Neuronal stem cell (in vitro differentiated cells): ENCODE measurements at regions not wholly inside any gene's neighbourhood (a gene's known extent, or its start where the extent isn't known, plus 50 kb on each side); places are given as distances from the start of the nearest gene placed in this dataset.

ENCODE experiments used
- DNase-seq: peaks from one replicate; pipeline ENCODE4 v3.0.0-alpha.2; 2013; ENCODE audit warnings: low spot score
- H2AFZ ChIP-seq: one replicate; pipeline ENCODE4 v1.6.1; 2013; ENCODE audit warnings: mild to moderate bottlenecking, low read length, inconsistent platforms
- H2AK5ac ChIP-seq: 2 replicates; pipeline ENCODE4 v1.6.1; 2013; ENCODE audit warnings: low read depth, mild to moderate bottlenecking, inconsistent platforms, low read length, moderate library complexity, mixed read lengths
- H2BK120ac ChIP-seq: 2 replicates; pipeline ENCODE4 v1.6.1; 2013; ENCODE audit warnings: low read depth, mild to moderate bottlenecking, inconsistent platforms, low read length, moderate library complexity, mixed read lengths
- H2BK12ac ChIP-seq: one replicate; pipeline ENCODE4 v1.6.1; 2013; ENCODE audit warnings: low read length, inconsistent platforms
- H2BK15ac ChIP-seq: 2 replicates; pipeline ENCODE4 v1.6.1; 2013; ENCODE audit warnings: mild to moderate bottlenecking, low read length, inconsistent platforms, mixed read lengths
- H2BK5ac ChIP-seq: one replicate; pipeline ENCODE4 v1.6.1; 2013; ENCODE audit warnings: inconsistent platforms, mild to moderate bottlenecking, low read length, moderate library complexity
- H3K14ac ChIP-seq: one replicate; pipeline ENCODE4 v1.6.1; 2013; ENCODE audit warnings: low read length, inconsistent platforms
- H3K18ac ChIP-seq: 2 replicates; pipeline ENCODE4 v1.6.1; 2013; ENCODE audit warnings: low read length, inconsistent platforms
- H3K23ac ChIP-seq: 2 replicates; pipeline ENCODE4 v1.6.1; 2013; ENCODE audit warnings: low read depth, mild to moderate bottlenecking, mixed read lengths, low read length, inconsistent platforms; ENCODE audit not compliant: poor library complexity
- H3K27ac ChIP-seq: replicated peaks from 3 replicates; pipeline ENCODE4 v1.5.1; 2013; ENCODE audit warnings: low read length, inconsistent platforms
- H3K27me3 ChIP-seq, 3 experiments: 2 replicates each; pipeline ENCODE4 v1.6.1; 2013; ENCODE audit warnings: low read length in 3 of 3, mild to moderate bottlenecking in 2 of 3, inconsistent platforms in 1 of 3, low read depth in 1 of 3, mixed read lengths in 1 of 3, moderate library complexity in 1 of 3; ENCODE audit not compliant: control insufficient read depth in 3 of 3, insufficient read depth in 3 of 3
- H3K36me3 ChIP-seq, 2 donors: replicated peaks in 1 of 2; 2 replicates each; pipeline ENCODE4 v1.6.1; 2013; ENCODE audit warnings: low read length in 2 of 2; ENCODE audit not compliant: control insufficient read depth in 2 of 2, insufficient read depth in 2 of 2
- H3K4ac ChIP-seq: 2 replicates; pipeline ENCODE4 v1.6.1; 2013; ENCODE audit warnings: inconsistent platforms, mild to moderate bottlenecking, low read length, moderate library complexity
- H3K4me1 ChIP-seq, 2 donors: 1 replicate in 1 of 2; 2 replicates in 1 of 2; pipeline ENCODE4 v1.6.1; 2013; ENCODE audit warnings: low read length in 2 of 2, low read depth in 1 of 2; ENCODE audit not compliant: control insufficient read depth in 2 of 2, insufficient read depth in 1 of 2
- H3K4me2 ChIP-seq: one replicate; pipeline ENCODE4 v1.6.1; 2013; ENCODE audit warnings: mild to moderate bottlenecking, low read length, inconsistent platforms; ENCODE audit not compliant: insufficient read depth, poor library complexity, severe bottlenecking
- H3K4me3 ChIP-seq, 2 donors: 2 replicates each; pipeline ENCODE4 v1.5.1; 2013; ENCODE audit warnings: low read length in 2 of 2, mild to moderate bottlenecking in 2 of 2, inconsistent platforms in 1 of 2, moderate library complexity in 1 of 2
- H3K79me1 ChIP-seq: one replicate; pipeline ENCODE4 v1.6.1; 2013; ENCODE audit warnings: low read depth, mild to moderate bottlenecking, inconsistent platforms, low read length, moderate library complexity
- H3K9ac ChIP-seq: one replicate; pipeline ENCODE4 v1.6.1; 2013; ENCODE audit warnings: mild to moderate bottlenecking, low read depth, low read length, inconsistent platforms; ENCODE audit not compliant: poor library complexity
- H3K9me3 ChIP-seq, 2 donors: replicated peaks in 1 of 2; 2 replicates each; pipeline versions ENCODE3 to v1.6.1; 2013; ENCODE audit warnings: low read length in 2 of 2, mild to moderate bottlenecking in 2 of 2, inconsistent platforms in 1 of 2, low read depth in 1 of 2, mixed read lengths in 1 of 2, moderate library complexity in 1 of 2; ENCODE audit not compliant: control insufficient read depth in 2 of 2, insufficient read depth in 1 of 2
- H4K8ac ChIP-seq: one replicate; pipeline ENCODE4 v1.6.1; 2013; ENCODE audit warnings: low read depth, mild to moderate bottlenecking, inconsistent platforms, low read length, moderate library complexity
- H4K91ac ChIP-seq: one replicate; pipeline ENCODE4 v1.6.1; 2013; ENCODE audit warnings: low read length, low read depth, mild to moderate bottlenecking, inconsistent platforms; ENCODE audit not compliant: poor library complexity
- WGBS, 2 donors: extraction: QIAGEN DNeasy Blood & Tissue Kit; methylation state at CpG; one replicate each; pipeline ENCODE4 v1.1.7; 2013; ENCODE audit warnings: missing lambda C conversion rate in 2 of 2, mixed read lengths in 1 of 2; ENCODE audit not compliant: insufficient read length in 2 of 2, insufficient replicate concordance in 1 of 2; ENCODE audit errors: extremely low coverage in 2 of 2; 5-methylcytosine and 5-hydroxymethylcytosine counted together

GRCh38 chr10:61835946-61836887 lies 65.3 kb upstream of the ARID5B start:
- H3K27me3 ChIP-seq: no peaks in the 10 kb centered on the region
- no peak overlapping the region for H2BK5ac ChIP-seq
- H3K4ac ChIP-seq: no peak overlapping the region
- H3K9ac ChIP-seq: no peak overlapping the region
- no peak overlapping the region for H3K14ac ChIP-seq
- no peaks in the 10 kb centered on the region for H3K4me1 ChIP-seq
- H3K18ac ChIP-seq: no peak overlapping the region
- no peak for DNase-seq
- no peak overlapping the region for H3K4me2 ChIP-seq
- no peaks in the 10 kb centered on the region for H3K36me3 ChIP-seq
- no peak overlapping the region for H2BK12ac ChIP-seq
- H2AFZ ChIP-seq: no peak overlapping the region
- H3K27ac ChIP-seq: no peak overlapping the region
- no peak overlapping the region for H3K23ac ChIP-seq
- no peak overlapping the region for H4K91ac ChIP-seq
- H2AK5ac ChIP-seq: no peak overlapping the region
- H4K8ac ChIP-seq: no peak overlapping the region
- no peak overlapping the region for H2BK15ac ChIP-seq
- H2BK120ac ChIP-seq: no peak overlapping the region
- no peaks in the 10 kb centered on the region for H3K79me1 ChIP-seq
- H3K9me3 ChIP-seq: no peaks in the 10 kb centered on the region
- WGBS, 2 donors: no CpG with 5 or more reads among the region's 6 CpGs
- H3K4me3 ChIP-seq: no peak overlapping the region

- Histone ChIP-seq H3K79me1 (no peaks in the 10 kb centered on the region), H4K8ac (no peak overlapping the region), H2BK15ac (no peak overlapping the region), H3K18ac (no peak overlapping the region), H2BK12ac (no peak overlapping the region), H2AK5ac (no peak overlapping the region), H3K9ac (no peak overlapping the region), H3K4me2 (no peak overlapping the region), H3K23ac (no peak overlapping the region), H3K4ac (no peak overlapping the region), H3K27ac (no peak overlapping the region), H3K27me3 (no peaks in the 10 kb centered on the region), H2BK120ac (no peak overlapping the region), H3K4me1 (no peaks in the 10 kb centered on the region), H2BK5ac (no peak overlapping the region), H3K36me3 (no peaks in the 10 kb centered on the region), H3K14ac (no peak overlapping the region), H4K91ac (no peak overlapping the region), H3K9me3 (no peaks in the 10 kb centered on the region), H2AFZ (no peak overlapping the region), H3K4me3 (no peak overlapping the region)
- no CpG with 5 or more reads among the region's 4 CpGs for WGBS, 2 donors
- DNase-seq: no peak
These were observed 64.4 kb upstream of the ARID5B start for GRCh38 chr10:61836888-61837754.

DNA sequence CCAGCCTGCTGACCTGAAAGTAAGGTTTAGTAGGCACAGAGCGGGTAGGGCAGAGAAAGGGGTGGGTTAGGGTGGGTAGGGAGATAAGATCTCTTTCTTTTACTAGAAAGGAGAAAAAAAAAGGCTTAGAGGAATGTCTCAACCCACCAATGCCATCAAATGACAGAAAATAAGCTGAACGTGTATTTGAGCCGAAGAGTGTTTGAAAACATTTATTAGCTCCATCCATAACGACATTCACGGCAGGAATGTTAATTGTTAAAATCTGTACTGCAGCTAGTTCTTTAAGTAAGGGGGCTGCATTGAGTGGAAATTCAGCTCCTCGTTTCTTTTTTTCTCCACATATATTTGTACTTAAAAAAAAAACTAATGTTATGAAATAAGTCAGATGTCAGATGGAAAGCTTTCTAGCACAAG lies 63.7 kb upstream of the ARID5B start:
- Histone ChIP-seq H3K9me3 (no peaks in the 10 kb centered on the region), H3K4me3 (no peak overlapping the region), H2AK5ac (no peak overlapping the region), H2AFZ (no peak overlapping the region), H3K36me3 (no peaks in the 10 kb centered on the region), H2BK5ac (no peak overlapping the region), H2BK15ac (no peak overlapping the region), H3K27me3 (no peaks in the 10 kb centered on the region), H3K14ac (no peak overlapping the region), H3K4me2 (no peak overlapping the region), H4K91ac (no peak overlapping the region), H3K79me1 (no peaks in the 10 kb centered on the region), H3K9ac (no peak overlapping the region), H4K8ac (no peak overlapping the region), H3K4me1 (no peaks in the 10 kb centered on the region), H2BK12ac (no peak overlapping the region), H3K23ac (no peak overlapping the region), H3K27ac (no peak overlapping the region), H3K18ac (no peak overlapping the region), H2BK120ac (no peak overlapping the region), H3K4ac (no peak overlapping the region)
- DNase-seq: no peak
- no CpG with 5 or more reads among the region's 6 CpGs for WGBS, 2 donors

- Histone ChIP-seq H2BK15ac (no peak overlapping the region), H2AFZ (no peak overlapping the region), H2BK5ac (no peak overlapping the region), H2BK12ac (no peak overlapping the region), H3K9me3 (no peaks in the 10 kb centered on the region), H3K36me3 (no peaks in the 10 kb centered on the region), H3K9ac (no peak overlapping the region), H4K8ac (no peak overlapping the region), H2AK5ac (no peak overlapping the region), H2BK120ac (no peak overlapping the region), H3K27ac (no peak overlapping the region), H3K18ac (no peak overlapping the region), H3K23ac (no peak overlapping the region), H3K27me3 (no peaks in the 10 kb centered on the region), H3K4me3 (no peak overlapping the region), H3K4me2 (no peak overlapping the region), H4K91ac (no peak overlapping the region), H3K4ac (no peak overlapping the region), H3K14ac (no peak overlapping the region), H3K4me1 (no peaks in the 10 kb centered on the region), H3K79me1 (no peaks in the 10 kb centered on the region)
- WGBS, 2 donors: no CpG with 5 or more reads among the region's 3 CpGs
- no peak for DNase-seq
These were observed 61.6 kb upstream of the ARID5B start for GRCh38 chr10:61839916-61840315.
